ENCODE measurements at regions not wholly inside any gene's neighbourhood (a gene's known extent, or its start where the extent isn't known, plus 50 kb on each side); places are given as distances from the start of the nearest gene placed in this dataset.

- peaks cover 46% of the 10 kb centered on the region for H4K20me1 ChIP-seq (ENCODE audit: insufficient read depth, low read length)
- Mint-ChIP-seq H3K4me1 (peaks cover 17% of the 10 kb centered on the region), H3K27ac (peak overlapping the region in 1 of 7 donors; percentile 37), H3K4me3 (no peak overlapping the region), H3K9me3 (no peaks in the 10 kb centered on the region), H3K27me3 (ENCODE audit: low read depth in 3 of 3) (no peaks in the 10 kb centered on the region), H3K36me3 (peaks cover 87 to 98% of the 10 kb centered on the region in 2 donors)
- peaks cover 81 to 98% of the 10 kb centered on the region in 2 donors for H3K36me3 ChIP-seq (replicated peaks in 1 of 2; ENCODE audit: control insufficient read depth in 1 of 2, insufficient read depth in 2 of 2, low read length in 2 of 2)
- H3K4me3 ChIP-seq (replicated peaks in 1 of 3; ENCODE audit: low read depth in 2 of 3, low read length in 3 of 3), result no peak overlapping the region
- H3K4me1 ChIP-seq (ENCODE audit: control insufficient read depth in 1 of 2, insufficient read depth in 2 of 2, low read length in 2 of 2), result peaks cover 4 to 12% of the 10 kb centered on the region in 2 donors
- no peaks in the 10 kb centered on the region for H3K27me3 ChIP-seq (ENCODE audit: control insufficient read depth in 2 of 2, insufficient read depth in 2 of 2, low read length in 2 of 2)
- no peak overlapping the region for H3K27ac ChIP-seq (ENCODE audit: low read depth in 1 of 2, low read length in 2 of 2)
- no peak overlapping the region for H3K9ac ChIP-seq (ENCODE audit: insufficient read depth, low read length, poor library complexity, severe bottlenecking)
- 91% methylated on average over 3 of the region's 3 CpGs for WGBS (ENCODE audit: insufficient coverage)
- H2AFZ ChIP-seq (ENCODE audit: insufficient read depth, low read depth, low read length, poor library complexity, severe bottlenecking), result no peak overlapping the region
- TF ChIP-seq CTCF (IDR thresholded peaks at IDR 0.05), result no peak
- intact Hi-C loops (cut with micrococcal nuclease), result no loop called here
- no peak overlapping the region for H3K4me2 ChIP-seq (replicated peaks; ENCODE audit: extremely low read depth, low read length, poor library complexity, severe bottlenecking)
- no peak for DNase-seq
- no peaks in the 10 kb centered on the region for H3K79me2 ChIP-seq (ENCODE audit: insufficient read depth, low read length)
- no peaks in the 10 kb centered on the region for H3K9me3 ChIP-seq (replicated peaks in 1 of 2; ENCODE audit: control insufficient read depth in 1 of 2, insufficient read depth in 1 of 2, low read length in 2 of 2)
Observed at GRCh38 chr20:19958219-19958618, 58.9 kb upstream of the NAA20 start.

DNA sequence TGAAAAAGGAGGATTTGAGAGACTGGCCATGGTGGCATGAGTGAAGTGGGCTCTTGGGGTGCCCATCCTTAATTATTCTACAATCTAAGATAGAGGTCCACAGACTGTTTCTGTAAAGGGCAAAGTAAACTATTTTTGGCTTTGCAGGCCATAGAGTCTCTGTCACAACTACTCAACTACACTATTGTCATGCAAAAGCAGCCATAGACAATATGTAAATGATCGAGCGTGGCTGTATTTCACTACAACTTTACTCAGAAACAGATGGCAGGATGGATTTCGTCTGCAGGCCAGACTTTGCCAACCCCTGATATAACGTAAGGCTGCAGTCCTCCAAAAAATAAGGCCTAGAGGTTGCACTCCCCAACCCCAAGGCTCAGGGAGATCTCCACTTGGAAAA is 58.2 kb upstream of the NAA20 start:
- intact Hi-C loops (cut with micrococcal nuclease), result no loop called here
- Mint-ChIP-seq H3K9me3 (no peaks in the 10 kb centered on the region), H3K27ac (no peak overlapping the region), H3K36me3 (peaks cover 92 to 98% of the 10 kb centered on the region in 2 donors), H3K4me1 (peaks cover 20% of the 10 kb centered on the region), H3K4me3 (no peak overlapping the region), H3K27me3 (ENCODE audit: low read depth in 3 of 3) (no peaks in the 10 kb centered on the region)
- peaks cover 39% of the 10 kb centered on the region for H4K20me1 ChIP-seq (ENCODE audit: insufficient read depth, low read length)
- peaks cover 81 to 98% of the 10 kb centered on the region in 2 donors for H3K36me3 ChIP-seq (replicated peaks in 1 of 2; ENCODE audit: control insufficient read depth in 1 of 2, insufficient read depth in 2 of 2, low read length in 2 of 2)
- no peak overlapping the region for H2AFZ ChIP-seq (ENCODE audit: insufficient read depth, low read depth, low read length, poor library complexity, severe bottlenecking)
- 100% methylated on average over 2 of the region's 4 CpGs for WGBS (ENCODE audit: insufficient coverage)
- no peaks in the 10 kb centered on the region for H3K79me2 ChIP-seq (ENCODE audit: insufficient read depth, low read length)
- TF ChIP-seq CTCF (IDR thresholded peaks at IDR 0.05), result no peak
- no peak overlapping the region for H3K4me3 ChIP-seq (replicated peaks in 1 of 3; ENCODE audit: low read depth in 2 of 3, low read length in 3 of 3)
- H3K4me2 ChIP-seq (replicated peaks; ENCODE audit: extremely low read depth, low read length, poor library complexity, severe bottlenecking), result no peak overlapping the region
- no peaks in the 10 kb centered on the region for H3K27me3 ChIP-seq (ENCODE audit: control insufficient read depth in 2 of 2, insufficient read depth in 2 of 2, low read length in 2 of 2)
- H3K9ac ChIP-seq (ENCODE audit: insufficient read depth, low read length, poor library complexity, severe bottlenecking), result no peak overlapping the region
- peaks cover 4 to 15% of the 10 kb centered on the region in 2 donors for H3K4me1 ChIP-seq (ENCODE audit: control insufficient read depth in 1 of 2, insufficient read depth in 2 of 2, low read length in 2 of 2)
- H3K27ac ChIP-seq (ENCODE audit: low read depth in 1 of 2, low read length in 2 of 2), result peak overlapping the region in 1 of 2 donors; percentile 11
- no peak for DNase-seq
- no peaks in the 10 kb centered on the region for H3K9me3 ChIP-seq (replicated peaks in 1 of 2; ENCODE audit: control insufficient read depth in 1 of 2, insufficient read depth in 1 of 2, low read length in 2 of 2)
